Urinary bladder (tissue), 3 donors: ENCODE measurements at regions not wholly inside any gene's neighbourhood (a gene's known extent, or its start where the extent isn't known, plus 50 kb on each side); places are given as distances from the start of the nearest gene placed in this dataset.

Source experiments
- DNase-seq: peaks from one replicate; pipeline ENCODE4 v3.0.0-alpha.2; 2015; ENCODE audit errors: extremely low spot score
- H3K27ac ChIP-seq: one replicate; pipeline ENCODE4 v1.5.1; 2013; ENCODE audit warnings: low read depth, mild to moderate bottlenecking, moderate library complexity
- H3K36me3 ChIP-seq: one replicate; pipeline ENCODE4 v1.6.1; 2013; ENCODE audit warnings: mild to moderate bottlenecking, moderate library complexity; ENCODE audit not compliant: insufficient read depth
- H3K4me1 ChIP-seq: one replicate; pipeline ENCODE4 v1.6.1; 2013; ENCODE audit warnings: mild to moderate bottlenecking, moderate library complexity; ENCODE audit not compliant: insufficient read depth
- H3K4me3 ChIP-seq: one replicate; pipeline ENCODE4 v1.5.1; 2013; ENCODE audit warnings: low read depth, low read length
- WGBS: extraction: QIAGEN DNeasy Blood & Tissue Kit; methylation state at CpG from one replicate; pipeline ENCODE4 v1.1.7; 2013; 5-methylcytosine and 5-hydroxymethylcytosine counted together
- donor health status: healthy with polysubstance abuse.
- donor health status: healthy.

GRCh38 chr12:127928615-127929571, 338.1 kb upstream of the TMEM132C start:
- Histone ChIP-seq H3K36me3 (no peaks in the 10 kb centered on the region), H3K4me1 (peaks cover 1% of the 10 kb centered on the region), H3K27ac (no peak overlapping the region), H3K4me3 (no peak overlapping the region)
- 30% methylated on average over 3 of the region's 3 CpGs for WGBS
- no peak for DNase-seq

- Histone ChIP-seq H3K4me3 (no peak overlapping the region), H3K36me3 (no peaks in the 10 kb centered on the region), H3K4me1 (peaks cover 1% of the 10 kb centered on the region), H3K27ac (no peak overlapping the region)
- WGBS: 65% methylated on average over 5 of the region's 5 CpGs
- DNase-seq: no peak
Observed at GRCh38 chr12:127930122-127930521, 336.8 kb upstream of the TMEM132C start.

- WGBS: 87% methylated on average over 1 of the region's 1 CpG
- DNase-seq: no peak
Observed at GRCh38 chr12:127934409-127934808, 332.6 kb upstream of the TMEM132C start.

GRCh38 chr12:127936463-127936862, 330.5 kb upstream of the TMEM132C start:
- no peak for DNase-seq
- 80% methylated on average over 2 of the region's 2 CpGs for WGBS
- Histone ChIP-seq H3K4me3 (no peak overlapping the region), H3K36me3 (no peaks in the 10 kb centered on the region), H3K27ac (no peak overlapping the region), H3K4me1 (no peaks in the 10 kb centered on the region)

More at GRCh38 chr12:127934409-127934808, 332.6 kb upstream of the TMEM132C start:
- Histone ChIP-seq H3K4me1 (peaks cover 1% of the 10 kb centered on the region), H3K4me3 (no peak overlapping the region), H3K27ac (no peak overlapping the region), H3K36me3 (no peaks in the 10 kb centered on the region)

- 44% methylated on average over 3 of the region's 3 CpGs for WGBS
- Histone ChIP-seq H3K27ac (no peak overlapping the region), H3K4me1 (no peaks in the 10 kb centered on the region), H3K36me3 (no peaks in the 10 kb centered on the region), H3K4me3 (no peak overlapping the region)
- no peak for DNase-seq
Observed at GRCh38 chr12:127941332-127941731, 325.6 kb upstream of the TMEM132C start.

- no peaks in the 10 kb centered on the region for H3K4me1 ChIP-seq
- 56% methylated on average over 3 of the region's 3 CpGs for WGBS
- H3K27ac ChIP-seq: no peak overlapping the region
- no peaks in the 10 kb centered on the region for H3K36me3 ChIP-seq
- no peak for DNase-seq
- no peak overlapping the region for H3K4me3 ChIP-seq
Observed at GRCh38 chr12:127942981-127943380, 324.0 kb upstream of the TMEM132C start.

GRCh38 chr12:127943481-127944210, 323.3 kb upstream of the TMEM132C start:
- no peak for DNase-seq
- Histone ChIP-seq H3K4me1 (no peaks in the 10 kb centered on the region), H3K4me3 (no peak overlapping the region), H3K27ac (no peak overlapping the region), H3K36me3 (no peaks in the 10 kb centered on the region)
- 49% methylated on average over 10 of the region's 10 CpGs for WGBS

- DNase-seq: no peak
- no peak overlapping the region for H3K4me3 ChIP-seq
- H3K4me1 ChIP-seq: no peaks in the 10 kb centered on the region
- H3K36me3 ChIP-seq: no peaks in the 10 kb centered on the region
- no peak overlapping the region for H3K27ac ChIP-seq
- WGBS: 61% methylated on average over 9 of the region's 9 CpGs
Observed at GRCh38 chr12:127944211-127944899, 322.6 kb upstream of the TMEM132C start.

- WGBS: 86% methylated on average over 5 of the region's 5 CpGs
- no peak for DNase-seq
- Histone ChIP-seq H3K36me3 (no peaks in the 10 kb centered on the region), H3K4me1 (no peaks in the 10 kb centered on the region), H3K4me3 (no peak overlapping the region), H3K27ac (no peak overlapping the region)
Observed at GRCh38 chr12:127957001-127957660, 309.8 kb upstream of the TMEM132C start.

- no peak overlapping the region for H3K27ac ChIP-seq
- no peak for DNase-seq
- WGBS: 69% methylated on average over 5 of the region's 5 CpGs
- H3K36me3 ChIP-seq: no peaks in the 10 kb centered on the region
- no peaks in the 10 kb centered on the region for H3K4me1 ChIP-seq
- no peak overlapping the region for H3K4me3 ChIP-seq
Observed at GRCh38 chr12:127962303-127962702, 304.7 kb upstream of the TMEM132C start.

- Histone ChIP-seq H3K27ac (no peak overlapping the region), H3K36me3 (no peaks in the 10 kb centered on the region), H3K4me1 (no peaks in the 10 kb centered on the region), H3K4me3 (no peak overlapping the region)
- DNase-seq: no peak
- 55% methylated on average over 2 of the region's 2 CpGs for whole genome bisulfite sequencing
Observed at GRCh38 chr12:127963933-127964332, 303.0 kb upstream of the TMEM132C start.

GRCh38 chr12:127964717-127965116, 302.3 kb upstream of the TMEM132C start:
- 57% methylated on average over 3 of the region's 3 CpGs for WGBS
- Histone ChIP-seq H3K27ac (no peak overlapping the region), H3K36me3 (no peaks in the 10 kb centered on the region), H3K4me1 (no peaks in the 10 kb centered on the region), H3K4me3 (no peak overlapping the region)
- DNase-seq: no peak

GRCh38 chr12:127966331-127966730, 300.6 kb upstream of the TMEM132C start:
- no peak overlapping the region for H3K4me3 ChIP-seq
- H3K36me3 ChIP-seq: no peaks in the 10 kb centered on the region
- no peak overlapping the region for H3K27ac ChIP-seq
- no peak for DNase-seq
- no peaks in the 10 kb centered on the region for H3K4me1 ChIP-seq
- WGBS: 86% methylated on average over 1 of the region's 1 CpG
